Stimulated activated memory B cell treated with anti-CD40 and anti-IgM and Interleukin-4, amounts not matched to agents 10 μg/mL and 1 μg/mL and 100 μg/mL, for 72 hours (primary cell): ENCODE measurements at regions not wholly inside any gene's neighbourhood (a gene's known extent, or its start where the extent isn't known, plus 50 kb on each side); places are given as distances from the start of the nearest gene placed in this dataset.
"Not testable (repeated sequence)": the region's sequence is repeated elsewhere in the genome, so short reads cannot be mapped to it uniquely, and the experiment has no call there.

Experiments used
- ATAC-seq: fragments of 150-1000 bp; cut with Tn5 transposase; 2 replicates; pipeline ENCODE4 v1.10.0; 2021
- H3K27ac Mint-ChIP-seq: one replicate; pipeline ENCODE4 v1.8.0; 2022; ENCODE audit warnings: mild to moderate bottlenecking, mixed read lengths
- H3K27me3 Mint-ChIP-seq: one replicate; pipeline ENCODE4 v1.8.0; 2022; ENCODE audit warnings: mixed read lengths
- H3K36me3 Mint-ChIP-seq: one replicate; pipeline ENCODE4 v1.8.0; 2022; ENCODE audit warnings: mixed read lengths
- H3K4me1 Mint-ChIP-seq: one replicate; pipeline ENCODE4 v1.8.0; 2022; ENCODE audit warnings: mixed read lengths
- H3K4me3 Mint-ChIP-seq: one replicate; pipeline ENCODE4 v1.8.0; 2022; ENCODE audit warnings: mild to moderate bottlenecking, moderate library complexity, mixed read lengths
- H3K9me3 Mint-ChIP-seq: one replicate; pipeline ENCODE4 v1.8.0; 2022; ENCODE audit warnings: mixed read lengths

DNA sequence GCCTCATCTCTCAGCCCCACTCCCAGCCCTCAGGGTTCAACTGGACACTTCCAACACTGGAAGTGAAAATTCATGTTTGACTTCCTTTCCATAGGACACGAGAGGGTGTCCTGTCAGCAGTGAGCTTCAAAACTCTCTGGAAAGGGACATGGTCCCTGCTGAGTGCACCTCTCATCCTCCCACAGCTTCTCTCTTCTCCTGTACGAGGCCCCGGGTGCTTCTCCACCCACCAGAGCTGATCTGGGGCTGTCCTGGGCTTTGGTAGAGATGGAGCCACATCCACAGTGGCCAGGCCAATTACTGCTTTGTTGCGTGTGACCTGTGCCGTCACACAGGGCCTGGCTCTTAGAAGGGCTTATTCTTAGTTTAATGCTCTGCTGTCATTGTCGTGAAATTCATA is 182.3 kb downstream of the RRAGC start:
- Mint-ChIP-seq H3K4me3 (no peak overlapping the region), H3K4me1 (no peaks in the 10 kb centered on the region), H3K27ac (no peak overlapping the region), H3K27me3 (no peaks in the 10 kb centered on the region), H3K9me3 (no peaks in the 10 kb centered on the region), H3K36me3 (no peaks in the 10 kb centered on the region)
- ATAC-seq = no peak

DNA sequence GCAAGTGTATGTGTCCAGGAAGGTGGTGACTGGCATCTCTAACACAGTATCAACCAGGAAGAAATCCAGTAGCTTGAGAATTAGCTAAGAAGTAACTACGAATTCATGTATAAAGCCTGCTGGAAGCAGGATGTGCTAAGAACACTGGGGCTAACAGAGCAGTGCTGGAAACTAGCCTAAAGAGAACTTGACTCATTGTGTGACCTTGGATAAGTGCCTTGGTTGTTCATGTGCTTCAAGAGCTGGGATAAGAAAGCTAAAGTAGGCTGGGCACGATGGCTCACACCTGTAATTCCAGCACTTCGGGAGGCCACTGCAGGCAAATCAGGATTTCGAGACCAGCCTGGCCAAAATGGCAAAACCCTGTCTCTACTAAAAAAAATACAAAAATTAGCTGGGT is 186.9 kb downstream of the RRAGC start:
- no peak for ATAC-seq
- no peaks in the 10 kb centered on the region for H3K4me1 Mint-ChIP-seq
- no peaks in the 10 kb centered on the region for H3K36me3 Mint-ChIP-seq
- H3K27me3 Mint-ChIP-seq = peaks cover 24% of the 10 kb centered on the region
- no peak overlapping the region for H3K4me3 Mint-ChIP-seq
- no peaks in the 10 kb centered on the region for H3K9me3 Mint-ChIP-seq
- H3K27ac Mint-ChIP-seq = no peak overlapping the region

DNA sequence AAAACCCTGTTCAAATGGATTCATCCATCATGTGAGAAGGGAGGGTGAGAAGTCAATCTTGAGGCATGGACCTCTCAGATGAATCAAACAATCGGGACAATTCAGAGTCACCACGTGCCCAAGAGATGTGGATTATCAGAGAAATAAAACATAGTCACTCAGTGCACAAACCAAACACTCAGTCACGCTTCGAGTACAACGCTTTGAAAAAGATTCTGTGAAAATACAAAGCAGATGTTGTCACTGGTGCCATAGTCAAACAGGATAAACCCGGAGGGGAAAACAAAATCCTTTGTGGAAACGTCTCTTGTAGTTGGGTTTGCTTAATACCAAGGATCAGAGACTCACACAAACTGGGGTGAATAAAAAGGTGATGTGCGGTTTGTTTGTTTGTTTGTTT is 188.4 kb downstream of the RRAGC start:
- H3K27me3 Mint-ChIP-seq = peaks cover 30% of the 10 kb centered on the region
- no peak overlapping the region for H3K4me3 Mint-ChIP-seq
- no peaks in the 10 kb centered on the region for H3K36me3 Mint-ChIP-seq
- H3K27ac Mint-ChIP-seq = no peak overlapping the region
- H3K9me3 Mint-ChIP-seq = no peaks in the 10 kb centered on the region
- no peaks in the 10 kb centered on the region for H3K4me1 Mint-ChIP-seq
- ATAC-seq = no peak

DNA sequence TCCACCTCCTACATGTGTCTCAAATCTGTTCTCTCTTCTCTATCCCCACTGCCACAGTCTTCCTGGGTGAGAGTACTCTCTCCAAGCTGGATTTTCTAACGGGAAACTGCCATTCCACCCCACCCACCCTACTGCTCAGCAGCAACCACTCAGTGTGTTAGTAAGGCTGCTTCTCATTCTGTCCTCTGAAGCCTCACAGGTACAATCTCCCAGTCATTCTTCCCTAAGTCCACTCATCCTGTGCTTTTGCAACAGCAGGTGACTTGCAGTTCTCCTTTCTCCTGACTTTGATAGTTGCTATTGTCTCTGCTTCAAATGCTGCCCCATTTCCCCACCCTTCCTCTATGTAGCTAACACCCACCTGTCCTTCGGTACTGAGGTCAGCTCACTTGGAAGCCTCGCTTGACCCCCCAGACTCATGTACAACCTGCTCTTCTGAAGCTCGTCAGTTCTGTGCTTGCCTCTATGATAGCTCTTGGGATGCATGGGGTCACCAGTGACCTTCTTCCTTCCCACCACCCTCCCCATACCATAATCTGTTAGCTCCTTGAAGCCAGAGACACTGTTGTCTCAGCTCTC is 188.9 kb downstream of the RRAGC start:
- Mint-ChIP-seq H3K4me1 (no peaks in the 10 kb centered on the region), H3K27ac (no peak overlapping the region), H3K36me3 (no peaks in the 10 kb centered on the region), H3K9me3 (peaks cover 3% of the 10 kb centered on the region), H3K4me3 (no peak overlapping the region), H3K27me3 (peaks cover 31% of the 10 kb centered on the region)
- no peak for ATAC-seq

DNA sequence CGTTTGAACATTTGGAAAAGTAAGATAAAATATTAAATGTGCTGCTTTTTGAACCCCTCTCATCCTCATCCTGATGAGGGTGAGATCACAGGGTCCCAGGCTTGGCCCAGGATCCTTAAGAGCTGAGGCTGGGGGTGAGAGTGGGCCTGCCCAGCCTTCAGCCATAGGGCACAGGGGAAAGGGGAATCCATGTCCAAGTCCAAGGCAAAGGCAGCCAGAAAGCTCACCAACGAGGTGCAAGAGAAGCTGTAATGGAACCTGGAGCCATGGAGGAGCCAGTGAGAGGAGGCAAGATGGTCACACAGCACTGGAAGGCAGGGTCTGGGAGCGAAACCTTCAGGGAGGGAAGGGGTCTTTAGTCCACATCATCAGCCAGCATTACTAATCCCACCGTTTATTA is 191.9 kb downstream of the RRAGC start:
- Mint-ChIP-seq H3K4me3 (no peak overlapping the region), H3K27me3 (peaks cover 54% of the 10 kb centered on the region), H3K4me1 (no peaks in the 10 kb centered on the region), H3K36me3 (no peaks in the 10 kb centered on the region), H3K9me3 (peaks cover 6% of the 10 kb centered on the region), H3K27ac (no peak overlapping the region)
- ATAC-seq = no peak

DNA sequence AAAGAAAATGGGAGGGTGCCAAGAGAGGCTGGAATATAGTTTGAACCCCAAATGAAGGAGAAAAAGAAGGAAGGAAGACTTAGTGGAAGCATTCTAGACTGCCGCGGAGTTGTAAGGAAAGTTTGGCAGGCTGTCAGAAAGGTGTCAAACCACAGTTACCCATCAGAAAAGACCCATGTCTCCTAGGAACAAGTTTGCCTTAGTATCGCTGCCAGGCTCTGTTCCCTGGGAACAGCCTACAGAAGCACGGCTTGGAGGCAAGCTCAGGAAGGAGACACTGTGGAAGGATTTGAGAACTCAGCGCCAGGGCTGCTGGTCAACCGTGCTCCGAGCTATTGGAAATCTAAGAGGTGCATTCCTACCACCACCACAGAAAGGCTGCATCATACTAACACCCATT is 197.4 kb downstream of the RRAGC start:
- peaks cover 37% of the 10 kb centered on the region for H3K27me3 Mint-ChIP-seq
- H3K4me1 Mint-ChIP-seq = no peaks in the 10 kb centered on the region
- peaks cover 9% of the 10 kb centered on the region for H3K9me3 Mint-ChIP-seq

DNA sequence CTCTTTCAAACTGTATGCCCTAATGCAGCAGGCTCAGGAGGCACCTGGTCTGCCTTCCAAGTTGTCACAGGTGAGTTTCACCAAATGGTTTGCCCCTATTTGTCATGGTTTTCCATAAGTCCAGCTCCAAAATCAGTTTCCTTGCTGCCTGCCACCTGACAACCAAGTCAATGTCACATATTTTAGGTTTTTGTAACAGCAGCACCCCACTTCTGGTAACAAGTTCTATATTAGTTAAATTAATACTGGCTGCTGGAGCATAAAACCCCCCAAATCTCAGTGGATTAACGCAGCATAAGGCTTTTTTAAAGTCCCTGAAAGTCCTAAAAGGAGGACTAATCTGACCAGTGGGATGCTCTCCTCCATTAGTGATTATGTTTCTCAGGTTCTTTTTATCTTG is 200.7 kb downstream of the RRAGC start:
- H3K9me3 Mint-ChIP-seq = peaks cover 3% of the 10 kb centered on the region
- H3K36me3 Mint-ChIP-seq = no peaks in the 10 kb centered on the region
- H3K4me3 Mint-ChIP-seq = no peak overlapping the region
- H3K27ac Mint-ChIP-seq = no peak overlapping the region
- H3K27me3 Mint-ChIP-seq = peaks cover 41% of the 10 kb centered on the region
- no peak for ATAC-seq
- no peaks in the 10 kb centered on the region for H3K4me1 Mint-ChIP-seq

More for the DNA sequence above, 197.4 kb downstream of the RRAGC start:
- no peak for ATAC-seq
- no peak overlapping the region for H3K4me3 Mint-ChIP-seq
- no peaks in the 10 kb centered on the region for H3K36me3 Mint-ChIP-seq
- no peak overlapping the region for H3K27ac Mint-ChIP-seq

DNA sequence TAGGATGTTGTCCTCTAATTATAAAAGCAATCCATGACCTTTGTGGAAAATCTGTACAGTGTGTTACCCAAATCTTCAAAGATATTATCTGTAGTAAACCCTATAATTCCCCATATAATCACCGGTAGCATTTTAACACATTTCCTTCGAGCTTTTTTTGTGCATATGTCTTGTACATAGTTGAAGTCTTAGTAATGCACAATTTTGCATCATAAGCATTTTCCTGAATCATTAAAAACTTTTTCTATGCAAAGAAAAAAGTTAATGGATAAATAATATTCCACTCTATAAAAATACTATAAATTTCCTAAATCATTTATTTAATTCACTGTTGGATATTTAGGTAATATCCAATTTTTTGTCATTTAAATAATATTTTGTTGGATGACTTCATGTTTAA is 201.7 kb downstream of the RRAGC start:
- Mint-ChIP-seq H3K4me3 (no peak overlapping the region), H3K27me3 (peaks cover 39% of the 10 kb centered on the region)

DNA sequence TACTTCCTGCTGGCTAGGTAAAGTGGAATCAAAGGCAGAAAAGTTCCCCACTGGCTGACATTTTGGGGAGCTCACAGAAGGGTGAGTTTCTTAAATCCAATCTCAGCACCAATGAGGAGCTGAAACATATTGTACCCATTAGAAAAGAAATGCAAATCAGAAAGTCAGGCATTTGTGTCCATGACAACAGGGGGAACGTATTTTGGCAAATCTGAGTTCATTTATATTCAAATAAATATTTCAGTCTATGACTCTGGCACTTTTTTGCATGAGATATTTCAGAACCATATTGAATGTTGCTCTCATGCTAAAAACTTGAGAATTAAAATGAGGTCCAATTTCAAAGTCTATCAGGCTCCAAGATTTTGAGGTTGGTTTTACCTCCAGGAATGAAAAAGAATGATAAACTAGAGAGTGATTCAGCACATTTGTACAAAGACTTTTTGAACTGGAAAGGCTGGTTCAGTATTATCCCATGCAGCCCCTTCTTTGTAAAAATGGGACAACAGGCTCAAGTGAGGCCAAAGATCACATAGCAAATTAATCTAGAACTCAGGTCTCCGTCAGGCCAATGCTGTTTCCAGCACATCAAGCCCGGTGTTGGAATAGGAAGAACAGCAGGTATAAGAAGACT is 202.2 kb downstream of the RRAGC start:
- H3K4me1 Mint-ChIP-seq = no peaks in the 10 kb centered on the region
- H3K9me3 Mint-ChIP-seq = peaks cover 3% of the 10 kb centered on the region
- H3K36me3 Mint-ChIP-seq = no peaks in the 10 kb centered on the region
- no peak overlapping the region for H3K4me3 Mint-ChIP-seq
- H3K27me3 Mint-ChIP-seq = peaks cover 45% of the 10 kb centered on the region
- ATAC-seq = no peak
- no peak overlapping the region for H3K27ac Mint-ChIP-seq

More for the DNA sequence above, 201.7 kb downstream of the RRAGC start:
- Mint-ChIP-seq H3K4me1 (no peaks in the 10 kb centered on the region), H3K36me3 (no peaks in the 10 kb centered on the region), H3K9me3 (peaks cover 3% of the 10 kb centered on the region), H3K27ac (no peak overlapping the region)
- ATAC-seq = no peak

DNA sequence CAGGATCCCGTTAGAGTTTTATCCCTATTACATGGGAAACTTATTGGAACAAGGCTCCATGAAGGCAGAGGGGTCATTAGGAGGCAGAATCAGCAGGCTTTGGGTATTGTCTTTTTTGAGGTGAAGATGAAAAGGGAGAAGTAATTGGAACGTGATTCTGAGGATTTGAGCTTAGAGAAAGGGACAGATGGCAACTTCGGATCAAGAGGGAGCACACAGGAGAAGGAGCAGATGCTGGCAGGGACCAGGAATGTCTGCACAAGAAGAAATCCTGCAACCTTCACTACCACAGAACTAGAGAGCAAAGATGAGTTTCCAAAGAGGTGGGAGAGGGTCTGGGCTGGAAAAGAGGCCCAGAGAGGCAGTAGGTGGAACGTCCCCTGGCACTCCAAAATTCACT is 202.8 kb downstream of the RRAGC start:
- H3K4me1 Mint-ChIP-seq = no peaks in the 10 kb centered on the region
- H3K27ac Mint-ChIP-seq = no peak overlapping the region
- no peaks in the 10 kb centered on the region for H3K36me3 Mint-ChIP-seq
- ATAC-seq = no peak
- H3K27me3 Mint-ChIP-seq = peaks cover 48% of the 10 kb centered on the region
- H3K9me3 Mint-ChIP-seq = peaks cover 3% of the 10 kb centered on the region
- H3K4me3 Mint-ChIP-seq = no peak overlapping the region

DNA sequence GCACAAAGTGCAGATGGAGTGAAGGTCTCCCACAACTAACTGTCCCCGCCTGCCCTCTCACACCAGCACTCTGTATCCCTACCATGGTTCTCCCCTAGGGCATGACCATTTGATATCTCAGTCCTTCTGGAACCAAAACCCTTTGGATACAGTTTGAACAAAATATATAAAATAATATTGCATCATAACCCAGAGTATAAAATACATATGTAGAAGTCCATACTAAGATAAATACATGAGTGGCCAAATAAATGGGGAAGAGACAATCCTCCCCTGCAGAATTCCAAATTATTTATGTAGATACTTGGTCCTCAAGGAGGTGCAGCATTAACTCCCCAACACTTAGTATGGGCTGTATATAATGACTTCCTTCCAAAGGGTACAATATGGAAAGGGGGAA is 207.4 kb downstream of the RRAGC start:
- H3K36me3 Mint-ChIP-seq = no peaks in the 10 kb centered on the region
- ATAC-seq = no peak
- no peaks in the 10 kb centered on the region for H3K4me1 Mint-ChIP-seq
- peaks cover 51% of the 10 kb centered on the region for H3K27me3 Mint-ChIP-seq
- no peaks in the 10 kb centered on the region for H3K9me3 Mint-ChIP-seq
- H3K4me3 Mint-ChIP-seq = no peak overlapping the region
- no peak overlapping the region for H3K27ac Mint-ChIP-seq

DNA sequence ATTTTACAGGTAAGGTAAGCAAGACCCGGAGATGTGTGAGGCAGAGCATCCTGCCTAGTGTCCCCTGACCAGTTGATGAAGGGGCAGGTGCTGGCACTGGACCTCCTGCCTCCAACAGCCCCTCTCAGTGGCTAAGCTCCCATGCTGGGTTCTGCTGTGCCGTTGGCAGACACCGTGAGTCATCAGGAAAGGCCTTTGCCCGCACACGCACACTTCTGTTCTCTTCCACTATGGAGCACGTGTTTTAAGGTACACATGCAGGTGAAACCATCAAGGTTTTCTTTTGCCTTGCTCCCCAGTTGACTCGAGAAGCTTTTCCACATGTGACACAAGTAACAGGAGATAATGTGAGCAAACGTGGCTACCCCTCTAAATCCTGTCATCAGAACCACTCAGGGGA is 207.9 kb downstream of the RRAGC start:
- Mint-ChIP-seq H3K27me3 (peaks cover 46% of the 10 kb centered on the region), H3K4me3 (no peak overlapping the region), H3K27ac (no peak overlapping the region), H3K9me3 (peaks cover 1% of the 10 kb centered on the region), H3K4me1 (no peaks in the 10 kb centered on the region), H3K36me3 (no peaks in the 10 kb centered on the region)
- no peak for ATAC-seq

DNA sequence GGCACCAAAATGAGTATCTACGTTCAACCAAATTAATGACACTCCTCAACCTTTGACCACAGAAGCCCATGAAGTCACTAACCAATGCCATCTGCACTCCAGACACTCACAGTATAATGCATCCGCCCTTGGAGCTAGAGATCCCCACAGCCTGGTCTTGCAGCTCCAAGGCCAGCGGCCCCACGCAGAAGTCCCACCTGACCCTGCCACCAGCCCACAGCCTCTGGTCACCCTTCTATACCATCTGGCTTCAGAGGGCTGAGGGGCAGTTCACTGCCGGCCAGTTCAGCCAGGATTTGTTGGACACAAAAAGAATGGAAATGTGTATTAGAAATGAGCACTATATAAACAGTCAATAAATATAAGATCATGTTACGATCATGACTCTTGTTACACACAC is 211.2 kb downstream of the RRAGC start:
- Mint-ChIP-seq H3K27me3 (peaks cover 50% of the 10 kb centered on the region), H3K9me3 (peaks cover 3% of the 10 kb centered on the region), H3K27ac (no peak overlapping the region), H3K36me3 (no peaks in the 10 kb centered on the region), H3K4me1 (no peaks in the 10 kb centered on the region), H3K4me3 (no peak overlapping the region)
- no peak for ATAC-seq

DNA sequence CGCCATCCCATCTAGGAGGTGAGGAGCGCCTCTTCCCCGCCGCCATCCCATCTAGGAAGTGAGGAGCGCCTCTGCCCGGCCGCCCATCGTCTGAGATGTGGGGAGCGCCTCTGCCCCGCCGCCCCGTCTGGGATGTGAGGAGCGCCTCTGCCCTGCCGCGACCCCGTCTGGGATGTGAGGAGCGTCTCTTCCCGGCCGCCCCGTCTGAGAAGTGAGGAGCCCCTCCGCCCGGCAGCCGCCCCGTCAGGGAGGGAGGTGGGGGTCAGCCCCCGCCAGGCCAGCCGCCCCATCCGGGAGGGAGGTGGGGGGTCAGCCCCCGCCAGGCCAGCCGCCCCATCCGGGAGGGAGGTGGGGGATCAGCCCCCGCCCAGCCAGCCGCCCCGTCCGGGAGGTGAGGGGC is 212.2 kb downstream of the RRAGC start:
- not testable (repeated sequence) for H3K4me3 Mint-ChIP-seq, ATAC-seq, H3K4me1 Mint-ChIP-seq, H3K36me3 Mint-ChIP-seq, H3K9me3 Mint-ChIP-seq, H3K27ac Mint-ChIP-seq
- H3K27me3 Mint-ChIP-seq = peaks cover 47% of the 10 kb centered on the region

DNA sequence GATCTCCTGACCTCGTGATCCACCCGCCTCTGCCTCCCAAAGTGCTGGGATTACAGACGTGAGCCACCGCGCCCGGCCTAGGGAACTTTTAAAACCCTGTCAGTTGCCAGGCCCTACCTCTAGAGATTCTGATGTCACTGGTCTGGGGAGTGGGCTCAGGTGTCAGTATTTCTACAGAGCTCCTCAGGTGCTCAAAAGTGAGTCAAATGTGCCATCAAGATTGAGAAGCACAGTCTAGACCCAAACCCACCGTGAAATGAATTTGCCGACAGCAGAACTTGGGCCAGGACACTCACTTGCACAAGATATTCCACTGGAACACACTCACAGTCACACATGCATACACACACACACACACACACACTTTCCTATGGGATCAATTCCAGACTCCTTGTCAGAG is 215.5 kb downstream of the RRAGC start:
- no peak for ATAC-seq
- H3K27me3 Mint-ChIP-seq = peaks cover 43% of the 10 kb centered on the region
- H3K4me3 Mint-ChIP-seq = no peak overlapping the region
- no peaks in the 10 kb centered on the region for H3K36me3 Mint-ChIP-seq
- no peak overlapping the region for H3K27ac Mint-ChIP-seq
- peaks cover 13% of the 10 kb centered on the region for H3K9me3 Mint-ChIP-seq
- H3K4me1 Mint-ChIP-seq = no peaks in the 10 kb centered on the region

DNA sequence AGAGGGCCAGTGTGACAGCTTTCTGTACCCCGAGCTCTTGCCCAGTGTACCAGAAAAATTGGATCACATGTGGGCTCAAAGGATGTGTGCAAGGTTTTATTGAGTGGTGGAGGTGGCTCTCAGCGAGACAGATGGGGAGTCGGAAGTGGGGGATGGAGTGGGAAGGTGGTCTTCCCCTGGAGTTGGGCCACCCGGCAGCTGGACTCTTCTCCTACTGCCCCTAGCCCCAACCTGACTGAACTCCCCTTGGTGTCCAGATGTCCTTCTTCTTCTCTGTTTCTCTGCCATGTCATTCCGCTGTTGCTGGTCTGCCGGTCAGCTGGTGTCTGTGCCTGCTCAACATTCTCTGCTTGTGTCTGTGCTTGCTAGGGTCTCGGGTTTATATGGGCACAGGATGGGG is 217.9 kb downstream of the RRAGC start:
- H3K27ac Mint-ChIP-seq = no peak overlapping the region
- no peaks in the 10 kb centered on the region for H3K36me3 Mint-ChIP-seq
- no peaks in the 10 kb centered on the region for H3K4me1 Mint-ChIP-seq
- H3K4me3 Mint-ChIP-seq = no peak overlapping the region
- ATAC-seq = no peak
- peaks cover 50% of the 10 kb centered on the region for H3K27me3 Mint-ChIP-seq
- H3K9me3 Mint-ChIP-seq = peaks cover 11% of the 10 kb centered on the region
